ENCODE measurements at regions not wholly inside any gene's neighbourhood (a gene's known extent, or its start where the extent isn't known, plus 50 kb on each side); places are given as distances from the start of the nearest gene placed in this dataset.

GRCh38 chr6:71471718-71472117 lies 183.1 kb downstream of the OGFRL1 start:
- Histone ChIP-seq H3K27me3 (ENCODE audit: low read length) (no peaks in the 10 kb centered on the region), H2AFZ (ENCODE audit: low read length) (no peak overlapping the region), H3K79me2 (ENCODE audit: low read length) (no peaks in the 10 kb centered on the region), H3K4me3 (ENCODE audit: low read length) (no peak overlapping the region), H4K20me1 (ENCODE audit: insufficient read depth, low read depth, low read length) (no peaks in the 10 kb centered on the region), H3K36me3 (ENCODE audit: insufficient read depth, low read length) (no peaks in the 10 kb centered on the region), H3K9me2 (replicated peaks; ENCODE audit: insufficient read depth, low read length) (0 out of 2 replicates have a peak, but pooled peaks cover 3% of the 10 kb centered on the region), H3K9me3 (ENCODE audit: low read length) (no peaks in the 10 kb centered on the region), H3K27ac (ENCODE audit: low read length) (no peak overlapping the region), H3K9ac (ENCODE audit: low read length) (no peak overlapping the region), H3K4me2 (ENCODE audit: low read depth, low read length, poor library complexity, severe bottlenecking) (no peak overlapping the region), H3K4me1 (ENCODE audit: low read length) (no peaks in the 10 kb centered on the region)
- DNase-seq: no peak

GRCh38 chr6:71473926-71474325 lies 185.3 kb downstream of the OGFRL1 start:
- Histone ChIP-seq H3K9me3 (ENCODE audit: low read length) (no peaks in the 10 kb centered on the region), H3K27me3 (ENCODE audit: low read length) (no peaks in the 10 kb centered on the region), H3K79me2 (ENCODE audit: low read length) (no peaks in the 10 kb centered on the region), H3K4me3 (ENCODE audit: low read length) (no peak overlapping the region), H3K9me2 (replicated peaks; ENCODE audit: insufficient read depth, low read length) (0 out of 2 replicates have a peak, but pooled peaks cover under 1% of the 10 kb centered on the region), H3K36me3 (ENCODE audit: insufficient read depth, low read length) (no peaks in the 10 kb centered on the region), H3K4me2 (ENCODE audit: low read depth, low read length, poor library complexity, severe bottlenecking) (no peak overlapping the region), H2AFZ (ENCODE audit: low read length) (no peak overlapping the region), H3K27ac (ENCODE audit: low read length) (no peak overlapping the region), H3K4me1 (ENCODE audit: low read length) (no peaks in the 10 kb centered on the region), H4K20me1 (ENCODE audit: insufficient read depth, low read depth, low read length) (no peaks in the 10 kb centered on the region), H3K9ac (ENCODE audit: low read length) (no peak overlapping the region)
- no peak for DNase-seq

GRCh38 chr6:71474942-71475341 lies 186.3 kb downstream of the OGFRL1 start:
- H2AFZ ChIP-seq (ENCODE audit: low read length): no peak overlapping the region
- H3K27me3 ChIP-seq (ENCODE audit: low read length): no peaks in the 10 kb centered on the region
- H3K4me1 ChIP-seq (ENCODE audit: low read length): no peaks in the 10 kb centered on the region
- H3K9me2 ChIP-seq (replicated peaks; ENCODE audit: insufficient read depth, low read length): no peaks in the 10 kb centered on the region
- H3K4me2 ChIP-seq (ENCODE audit: low read depth, low read length, poor library complexity, severe bottlenecking): no peak overlapping the region
- no peaks in the 10 kb centered on the region for H4K20me1 ChIP-seq (ENCODE audit: insufficient read depth, low read depth, low read length)
- H3K36me3 ChIP-seq (ENCODE audit: insufficient read depth, low read length): no peaks in the 10 kb centered on the region
- no peak overlapping the region for H3K4me3 ChIP-seq (ENCODE audit: low read length)
- no peaks in the 10 kb centered on the region for H3K79me2 ChIP-seq (ENCODE audit: low read length)
- H3K27ac ChIP-seq (ENCODE audit: low read length): no peak overlapping the region
- DNase-seq: no peak
- no peaks in the 10 kb centered on the region for H3K9me3 ChIP-seq (ENCODE audit: low read length)
- H3K9ac ChIP-seq (ENCODE audit: low read length): no peak overlapping the region

- no peak overlapping the region for H3K4me2 ChIP-seq (ENCODE audit: low read depth, low read length, poor library complexity, severe bottlenecking)
Measured at GRCh38 chr6:71476371-71476770, 187.8 kb downstream of the OGFRL1 start.

GRCh38 chr6:71476872-71477271 lies 188.3 kb downstream of the OGFRL1 start:
- H3K9me2 ChIP-seq (replicated peaks; ENCODE audit: insufficient read depth, low read length): no peaks in the 10 kb centered on the region
- H3K4me1 ChIP-seq (ENCODE audit: low read length): no peaks in the 10 kb centered on the region
- H3K4me3 ChIP-seq (ENCODE audit: low read length): no peak overlapping the region
- H3K27me3 ChIP-seq (ENCODE audit: low read length): no peaks in the 10 kb centered on the region
- no peak overlapping the region for H3K9ac ChIP-seq (ENCODE audit: low read length)
- H2AFZ ChIP-seq (ENCODE audit: low read length): no peak overlapping the region
- H3K9me3 ChIP-seq (ENCODE audit: low read length): no peaks in the 10 kb centered on the region
- no peaks in the 10 kb centered on the region for H3K79me2 ChIP-seq (ENCODE audit: low read length)
- H3K4me2 ChIP-seq (ENCODE audit: low read depth, low read length, poor library complexity, severe bottlenecking): no peak overlapping the region
- H3K27ac ChIP-seq (ENCODE audit: low read length): no peak overlapping the region
- no peaks in the 10 kb centered on the region for H3K36me3 ChIP-seq (ENCODE audit: insufficient read depth, low read length)
- DNase-seq: no peak
- no peaks in the 10 kb centered on the region for H4K20me1 ChIP-seq (ENCODE audit: insufficient read depth, low read depth, low read length)

More at GRCh38 chr6:71476371-71476770, 187.8 kb downstream of the OGFRL1 start:
- H3K4me1 ChIP-seq (ENCODE audit: low read length): no peaks in the 10 kb centered on the region
- H3K27ac ChIP-seq (ENCODE audit: low read length): no peak overlapping the region
- H3K9ac ChIP-seq (ENCODE audit: low read length): no peak overlapping the region
- no peaks in the 10 kb centered on the region for H3K27me3 ChIP-seq (ENCODE audit: low read length)
- H3K36me3 ChIP-seq (ENCODE audit: insufficient read depth, low read length): no peaks in the 10 kb centered on the region
- no peaks in the 10 kb centered on the region for H4K20me1 ChIP-seq (ENCODE audit: insufficient read depth, low read depth, low read length)
- no peak for DNase-seq
- H3K4me3 ChIP-seq (ENCODE audit: low read length): no peak overlapping the region
- H3K9me2 ChIP-seq (replicated peaks; ENCODE audit: insufficient read depth, low read length): no peaks in the 10 kb centered on the region
- H3K79me2 ChIP-seq (ENCODE audit: low read length): no peaks in the 10 kb centered on the region
- no peak overlapping the region for H2AFZ ChIP-seq (ENCODE audit: low read length)
- no peaks in the 10 kb centered on the region for H3K9me3 ChIP-seq (ENCODE audit: low read length)

- Histone ChIP-seq H3K9me3 (ENCODE audit: low read length) (no peaks in the 10 kb centered on the region), H3K4me3 (ENCODE audit: low read length) (no peak overlapping the region), H3K9ac (ENCODE audit: low read length) (no peak overlapping the region), H2AFZ (ENCODE audit: low read length) (no peak overlapping the region), H3K79me2 (ENCODE audit: low read length) (no peaks in the 10 kb centered on the region), H3K27ac (ENCODE audit: low read length) (no peak overlapping the region), H3K4me1 (ENCODE audit: low read length) (no peaks in the 10 kb centered on the region), H4K20me1 (ENCODE audit: insufficient read depth, low read depth, low read length) (no peaks in the 10 kb centered on the region), H3K4me2 (ENCODE audit: low read depth, low read length, poor library complexity, severe bottlenecking) (no peak overlapping the region), H3K36me3 (ENCODE audit: insufficient read depth, low read length) (no peaks in the 10 kb centered on the region), H3K9me2 (replicated peaks; ENCODE audit: insufficient read depth, low read length) (no peaks in the 10 kb centered on the region), H3K27me3 (ENCODE audit: low read length) (no peaks in the 10 kb centered on the region)
- no peak for DNase-seq
Measured at GRCh38 chr6:71478834-71479541, 190.4 kb downstream of the OGFRL1 start.

- H3K36me3 ChIP-seq (ENCODE audit: insufficient read depth, low read length): no peaks in the 10 kb centered on the region
- H3K9me3 ChIP-seq (ENCODE audit: low read length): no peaks in the 10 kb centered on the region
- H3K9ac ChIP-seq (ENCODE audit: low read length): no peak overlapping the region
- DNase-seq: no peak
- no peak overlapping the region for H3K27ac ChIP-seq (ENCODE audit: low read length)
- no peaks in the 10 kb centered on the region for H3K79me2 ChIP-seq (ENCODE audit: low read length)
- H3K9me2 ChIP-seq (replicated peaks; ENCODE audit: insufficient read depth, low read length): no peaks in the 10 kb centered on the region
- H2AFZ ChIP-seq (ENCODE audit: low read length): no peak overlapping the region
- no peak overlapping the region for H3K4me3 ChIP-seq (ENCODE audit: low read length)
- no peaks in the 10 kb centered on the region for H3K4me1 ChIP-seq (ENCODE audit: low read length)
- no peak overlapping the region for H3K4me2 ChIP-seq (ENCODE audit: low read depth, low read length, poor library complexity, severe bottlenecking)
- H3K27me3 ChIP-seq (ENCODE audit: low read length): no peaks in the 10 kb centered on the region
- H4K20me1 ChIP-seq (ENCODE audit: insufficient read depth, low read depth, low read length): no peaks in the 10 kb centered on the region
Measured at GRCh38 chr6:71480577-71480976, 192.0 kb downstream of the OGFRL1 start.

GRCh38 chr6:71481011-71481410 lies 192.4 kb downstream of the OGFRL1 start:
- no peaks in the 10 kb centered on the region for H3K36me3 ChIP-seq (ENCODE audit: insufficient read depth, low read length)
- no peak overlapping the region for H2AFZ ChIP-seq (ENCODE audit: low read length)
- H3K9me2 ChIP-seq (replicated peaks; ENCODE audit: insufficient read depth, low read length): no peaks in the 10 kb centered on the region
- no peaks in the 10 kb centered on the region for H4K20me1 ChIP-seq (ENCODE audit: insufficient read depth, low read depth, low read length)
- H3K4me1 ChIP-seq (ENCODE audit: low read length): no peaks in the 10 kb centered on the region
- no peak overlapping the region for H3K9ac ChIP-seq (ENCODE audit: low read length)
- H3K27me3 ChIP-seq (ENCODE audit: low read length): no peaks in the 10 kb centered on the region
- no peak overlapping the region for H3K4me3 ChIP-seq (ENCODE audit: low read length)
- H3K79me2 ChIP-seq (ENCODE audit: low read length): no peaks in the 10 kb centered on the region
- H3K9me3 ChIP-seq (ENCODE audit: low read length): no peaks in the 10 kb centered on the region
- no peak overlapping the region for H3K4me2 ChIP-seq (ENCODE audit: low read depth, low read length, poor library complexity, severe bottlenecking)
- no peak for DNase-seq
- no peak overlapping the region for H3K27ac ChIP-seq (ENCODE audit: low read length)

All from Karpas-422 (cell line).